DOHH2 (cell line): ENCODE measurements at regions not wholly inside any gene's neighbourhood (a gene's known extent, or its start where the extent isn't known, plus 50 kb on each side); places are given as distances from the start of the nearest gene placed in this dataset.

Source experiments
- CTCF ChIP-seq: fragments of 200-600 bp; sonication (generic); IDR thresholded peaks from one replicate; pipeline ENCODE4 v1.5.1; 2014; ENCODE audit warnings: antibody characterized with exemption, mild to moderate bottlenecking, low read depth, low read length; ENCODE audit not compliant: poor library complexity, severe bottlenecking
- EZH2phosphoT487 ChIP-seq: fragments of 200-600 bp; sonication (generic); IDR thresholded peaks from 2 replicates; pipeline ENCODE4 v1.6.1; 2017; ENCODE audit warnings: borderline replicate concordance, mild to moderate bottlenecking, antibody characterized with exemption, low read length, moderate library complexity, mixed read lengths

- TF ChIP-seq CTCF (no peak), EZH2phosphoT487 (no peak)
Measured at GRCh38 chr15:93415576-93415975, 326.6 kb upstream of the RGMA start.
